ENCODE measurements at regions not wholly inside any gene's neighbourhood (a gene's known extent, or its start where the extent isn't known, plus 50 kb on each side); places are given as distances from the start of the nearest gene placed in this dataset.
A peak's percentile ranks its signal among the peaks of the same experiment; 100 is the strongest.
"Not testable (repeated sequence)": the region's sequence is repeated elsewhere in the genome, so short reads cannot be mapped to it uniquely, and the experiment has no call there.

GRCh38 chr6:105692613-105693215, 289.8 kb upstream of the PREP start:
- no peak for FAIRE-seq

- no peak for FAIRE-seq
These were observed 289.1 kb upstream of the PREP start for GRCh38 chr6:105691971-105692370.

DNA sequence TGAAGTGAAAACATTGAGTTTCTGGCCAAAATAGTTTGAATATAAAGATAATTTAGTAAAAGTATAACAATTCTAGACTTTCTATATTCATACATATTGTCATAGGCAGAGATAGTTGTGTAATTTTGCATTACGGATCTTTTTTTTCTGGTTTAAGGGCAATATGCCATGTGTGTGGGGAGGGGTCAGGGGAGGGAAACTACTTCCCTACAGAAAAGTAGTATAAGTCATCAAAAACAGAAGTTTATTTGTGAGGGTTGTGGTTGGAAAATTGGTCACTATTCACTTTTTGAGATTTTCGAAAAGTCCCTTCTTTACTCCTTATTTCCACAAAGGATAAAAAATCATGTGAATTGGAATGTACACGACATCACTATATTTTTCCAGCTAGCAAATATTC, 288.2 kb upstream of the PREP start:
- FAIRE-seq = no peak

DNA sequence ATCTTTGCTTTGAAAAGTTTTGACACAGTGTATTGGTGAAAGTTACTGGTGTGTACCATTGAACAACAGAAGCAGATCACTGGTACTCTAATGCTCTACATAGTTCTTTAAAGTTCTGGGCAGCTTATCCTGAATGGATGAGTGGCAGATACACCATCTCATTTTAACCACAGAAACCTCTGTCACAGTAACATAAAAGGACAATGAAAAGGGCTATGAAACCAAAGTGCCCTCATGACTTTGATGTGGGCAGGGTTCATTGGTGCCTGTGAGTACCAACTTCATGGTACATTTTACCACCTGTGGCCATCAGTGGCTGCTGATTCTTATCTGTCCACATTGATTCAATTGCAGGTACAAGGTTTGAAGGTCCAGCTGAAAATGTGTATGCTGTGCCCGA, 285.7 kb upstream of the PREP start:
- no peak for FAIRE-seq

DNA sequence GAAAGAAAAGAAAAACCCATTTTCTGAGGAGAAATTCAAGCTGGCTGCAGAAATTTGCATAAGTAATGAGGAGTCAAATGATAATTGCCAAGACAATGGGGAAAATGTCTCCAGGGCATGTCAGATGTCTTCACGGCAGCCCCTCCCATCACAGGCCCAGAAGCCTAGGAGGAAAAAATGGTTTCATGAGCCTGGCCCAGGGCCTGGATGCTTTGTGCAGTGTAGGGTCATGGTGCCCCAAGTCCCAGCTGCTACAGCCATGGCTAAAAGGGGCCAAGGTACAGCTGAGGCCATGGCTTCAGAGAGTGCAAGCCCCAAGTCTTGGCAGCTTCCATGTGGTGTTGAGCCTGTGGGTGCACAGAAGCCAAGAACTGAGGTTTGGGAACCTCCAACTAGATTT, 283.9 kb upstream of the PREP start:
- FAIRE-seq = not testable (repeated sequence)

DNA sequence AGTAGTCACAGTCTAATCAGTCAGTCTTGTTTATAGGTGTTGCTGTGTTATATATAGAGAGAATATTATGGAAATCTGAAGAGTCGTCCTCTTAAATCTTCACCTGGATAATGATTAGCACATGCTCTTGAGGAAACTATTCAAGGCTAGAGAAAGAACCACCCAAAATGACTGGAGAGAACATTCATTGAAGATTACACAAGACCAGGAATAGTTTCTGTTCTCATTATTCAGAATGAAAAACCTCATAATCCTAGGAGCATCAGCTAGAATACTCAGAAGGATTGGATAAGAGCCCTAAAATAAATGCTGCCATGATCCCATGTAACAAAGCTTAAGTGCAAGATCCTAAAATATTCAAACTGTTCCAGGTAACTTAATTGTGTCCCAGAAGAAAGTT, 278.2 kb upstream of the PREP start:
- no peak for FAIRE-seq

- FAIRE-seq = no peak
These were observed 277.2 kb upstream of the PREP start for GRCh38 chr6:105680131-105680530.

DNA sequence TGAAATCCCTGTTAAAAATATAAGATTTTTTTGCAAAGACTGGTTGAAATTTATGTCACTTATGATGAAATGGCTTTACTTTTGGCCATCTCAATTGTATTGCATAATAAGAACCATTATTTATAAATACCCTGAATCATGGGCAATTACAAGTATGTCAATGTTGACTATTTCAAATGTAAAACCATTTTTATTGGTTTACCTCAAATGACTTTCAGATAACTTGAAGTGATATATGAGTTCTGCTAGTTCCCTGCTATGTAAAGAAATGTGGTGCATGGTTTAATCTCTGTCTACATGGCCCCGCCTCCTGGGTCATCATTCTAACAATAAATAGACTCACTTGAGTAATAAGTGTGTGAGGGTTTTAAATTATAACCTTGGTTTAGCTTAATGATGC, 275.6 kb upstream of the PREP start:
- no peak for FAIRE-seq

- FAIRE-seq = no peak
These were observed 275.0 kb upstream of the PREP start for GRCh38 chr6:105677671-105678475.

DNA sequence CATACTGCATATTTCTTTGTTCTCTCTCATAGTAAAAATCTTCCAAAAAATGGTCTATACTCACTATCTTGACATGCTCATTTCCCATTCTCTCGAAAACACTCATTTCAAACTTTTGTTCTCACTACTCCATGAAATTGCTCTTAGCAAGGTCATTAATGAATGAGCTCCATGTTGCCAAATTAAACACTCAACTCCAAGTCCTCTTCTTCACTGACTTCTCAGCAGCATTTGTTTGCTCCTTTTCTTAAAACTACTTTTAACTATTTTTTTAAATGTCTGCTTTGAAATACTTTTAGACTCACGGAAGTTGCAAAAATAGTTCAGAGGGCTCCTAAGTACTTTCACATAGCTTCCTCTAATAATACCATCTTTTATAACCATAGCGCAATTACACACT, 274.0 kb upstream of the PREP start:
- FAIRE-seq = no peak

DNA sequence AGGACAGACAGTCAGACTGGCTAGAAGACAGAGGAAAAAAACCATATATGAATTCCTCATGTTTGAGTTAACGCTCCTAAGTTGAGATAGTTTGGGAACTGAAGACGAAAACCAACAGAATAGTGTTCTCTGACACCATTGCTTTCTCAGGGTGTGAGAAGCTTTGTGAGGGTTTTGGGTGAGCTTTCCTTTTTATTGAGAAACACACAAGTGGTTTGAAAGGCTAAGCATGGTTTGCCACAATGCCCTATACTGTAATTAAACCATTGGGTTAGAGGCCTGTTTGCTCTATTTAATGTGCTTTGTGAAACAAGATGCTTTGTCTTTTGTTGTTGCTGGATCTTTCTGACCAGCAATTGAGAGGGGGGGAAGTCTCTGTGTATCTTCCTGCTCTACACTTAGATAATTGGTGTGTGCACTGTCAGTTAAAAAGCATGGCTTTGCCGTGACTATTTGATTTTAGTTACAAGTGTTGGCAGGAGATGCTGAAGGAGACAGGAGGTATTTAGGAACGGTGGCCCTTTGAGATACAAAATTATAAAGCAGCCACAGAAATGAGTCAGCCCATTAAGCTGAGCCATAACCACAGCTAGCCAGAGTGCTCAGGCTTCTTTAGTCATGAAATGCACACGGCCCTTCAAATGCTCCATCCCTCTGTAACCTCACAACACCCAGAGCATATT, 273.0 kb upstream of the PREP start:
- no peak for FAIRE-seq

- peak; percentile 8 for FAIRE-seq
These were observed 270.1 kb upstream of the PREP start for GRCh38 chr6:105672856-105673538.

- FAIRE-seq = no peak
These were observed 266.4 kb upstream of the PREP start for GRCh38 chr6:105669232-105669631.

GRCh38 chr6:105667056-105667455, 264.2 kb upstream of the PREP start:
- no peak for FAIRE-seq

DNA sequence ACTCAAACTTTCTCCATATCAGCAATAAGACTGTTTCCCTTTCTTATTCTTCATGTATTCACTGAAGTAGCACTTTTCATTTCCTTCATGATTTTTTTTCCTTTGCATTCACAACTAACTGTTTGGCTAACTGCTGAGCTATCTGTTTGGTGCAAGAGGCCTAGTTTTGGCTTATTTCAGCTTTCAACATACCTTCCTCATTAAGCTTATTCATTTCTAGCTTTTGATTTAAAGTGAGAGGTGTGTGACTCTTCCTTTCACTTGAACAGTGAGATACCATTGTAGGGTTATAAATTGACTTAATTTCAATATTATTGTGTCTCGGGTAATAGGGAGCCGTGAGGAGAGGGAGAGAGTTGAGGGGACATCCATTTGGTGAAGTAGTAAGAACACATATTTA, 262.0 kb upstream of the PREP start:
- no peak for FAIRE-seq

DNA sequence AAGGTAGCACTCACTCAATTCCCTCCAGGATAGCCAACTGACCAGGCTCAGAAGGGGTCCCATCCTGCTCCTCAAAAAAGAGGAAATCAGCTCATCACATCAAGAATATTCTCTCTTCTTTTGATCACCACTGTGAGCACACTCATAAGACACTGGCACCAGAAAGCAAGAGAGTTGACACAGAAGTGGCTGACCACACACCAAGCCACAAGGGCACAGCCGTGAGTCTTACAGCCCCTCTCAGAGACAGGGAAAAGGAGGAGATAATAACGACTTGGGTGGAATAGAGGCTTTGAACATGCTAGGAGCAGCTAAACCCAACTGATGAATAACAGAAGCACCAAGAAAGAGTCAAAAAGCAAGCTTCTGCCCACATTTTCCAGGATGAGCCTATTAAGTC, 249.1 kb upstream of the PREP start:
- FAIRE-seq = no peak

DNA sequence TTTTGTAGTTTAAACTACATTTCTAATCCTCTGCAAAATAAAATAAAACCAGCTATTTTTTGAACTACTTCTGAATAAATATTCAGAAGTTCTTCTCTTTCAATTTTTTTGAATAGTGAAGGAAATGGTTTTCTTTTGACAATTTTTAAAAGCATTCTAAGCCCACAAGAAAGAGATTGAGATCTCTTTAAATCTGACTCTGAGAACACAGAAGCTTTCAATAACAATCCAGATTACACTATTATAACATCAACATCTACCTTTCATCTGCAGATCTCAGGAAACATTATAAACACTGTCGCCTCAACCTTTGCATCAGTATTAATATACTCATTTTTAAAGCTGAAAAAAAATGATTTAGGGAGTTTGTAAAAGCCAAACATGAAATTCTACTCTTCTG, 247.5 kb upstream of the PREP start:
- FAIRE-seq = no peak

GRCh38 chr6:105649192-105649591, 246.3 kb upstream of the PREP start:
- no peak for FAIRE-seq

GRCh38 chr6:105648276-105648675, 245.4 kb upstream of the PREP start:
- no peak for FAIRE-seq

- no peak for FAIRE-seq
These were observed 243.5 kb upstream of the PREP start for GRCh38 chr6:105646391-105646867.

GRCh38 chr6:105645958-105646357, 243.1 kb upstream of the PREP start:
- FAIRE-seq = no peak

- no peak for FAIRE-seq
These were observed 242.3 kb upstream of the PREP start for GRCh38 chr6:105645156-105645555.

- FAIRE-seq = no peak
These were observed 241.8 kb upstream of the PREP start for GRCh38 chr6:105644691-105645090.
